Fibroblast of villous mesenchyme (primary cell): ENCODE measurements at regions not wholly inside any gene's neighbourhood (a gene's known extent, or its start where the extent isn't known, plus 50 kb on each side); places are given as distances from the start of the nearest gene placed in this dataset.

ENCODE experiments used
- DNase-seq: peaks from one replicate; pipeline ENCODE4 v3.0.0-alpha.2; 2010; ENCODE audit warnings: low read depth
- H3K4me3 ChIP-seq: 2 replicates; pipeline ENCODE4 v1.5.1; 2011; ENCODE audit warnings: low read depth, mild to moderate bottlenecking, low read length
- CTCF ChIP-seq: IDR thresholded peaks from 2 replicates; pipeline ENCODE4 v1.5.1; 2012; ENCODE audit warnings: low read depth, mild to moderate bottlenecking, low read length; ENCODE audit not compliant: insufficient read depth

DNA sequence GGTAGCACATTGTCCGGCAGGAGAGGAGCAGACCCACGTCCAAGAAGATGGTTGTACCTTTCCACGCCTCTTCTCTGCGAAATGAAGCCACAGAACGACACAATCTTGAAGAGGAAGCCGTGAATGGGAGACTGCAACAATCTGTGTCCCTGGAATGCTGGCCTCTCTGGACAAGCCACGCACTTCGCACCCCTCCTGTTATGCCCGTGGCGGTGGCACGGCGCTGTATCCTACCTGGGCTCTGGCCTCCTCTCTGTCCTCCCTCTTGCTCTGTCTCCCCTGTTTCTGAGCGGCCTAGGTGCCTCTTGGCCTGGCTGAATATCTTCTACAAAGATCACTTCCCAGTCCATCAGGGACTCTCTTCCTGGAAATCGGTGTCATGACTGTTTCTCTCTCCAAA lies 717.8 kb downstream of the KCNJ18 start:
- no peak for DNase-seq
- no peak overlapping the region for H3K4me3 ChIP-seq
- TF ChIP-seq CTCF, result no peak

GRCh38 chr17:22411185-22411784 lies 719.0 kb downstream of the KCNJ18 start:
- no peak for DNase-seq
- TF ChIP-seq CTCF, result no peak
- no peak overlapping the region for H3K4me3 ChIP-seq

GRCh38 chr17:22435231-22435974 lies 743.1 kb downstream of the KCNJ18 start:
- no peak for TF ChIP-seq CTCF
- no peak overlapping the region for H3K4me3 ChIP-seq
- DNase-seq, result no peak

GRCh38 chr17:22441776-22442175 lies 749.5 kb downstream of the KCNJ18 start:
- no peak for DNase-seq
- TF ChIP-seq CTCF, result no peak
- no peak overlapping the region for H3K4me3 ChIP-seq

DNA sequence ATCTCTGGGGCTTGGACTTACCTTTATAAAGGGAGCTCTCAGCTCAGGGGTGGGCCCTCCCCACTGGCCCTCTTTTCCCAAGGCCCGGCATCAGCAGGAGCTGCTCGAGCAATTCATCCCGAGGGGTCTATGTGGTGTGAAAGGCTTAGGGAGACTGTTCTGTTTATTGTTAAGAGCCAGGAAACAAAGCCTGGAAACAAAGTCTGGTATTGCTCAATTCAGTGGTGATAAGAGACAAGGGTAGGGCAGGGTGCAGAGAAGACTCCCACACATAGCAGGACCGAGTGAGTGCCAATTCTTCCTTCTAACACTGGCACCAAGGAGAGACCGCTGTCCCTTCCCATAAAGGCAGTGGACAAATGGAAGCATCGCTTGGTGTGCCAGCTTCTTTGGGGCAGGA lies 750.7 kb downstream of the KCNJ18 start:
- TF ChIP-seq CTCF, result no peak
- DNase-seq, result no peak
- H3K4me3 ChIP-seq, result no peak overlapping the region

GRCh38 chr17:22453181-22453580 lies 760.9 kb downstream of the KCNJ18 start:
- no peak for TF ChIP-seq CTCF
- DNase-seq, result no peak
- no peak overlapping the region for H3K4me3 ChIP-seq
